Activated CD4-positive, alpha-beta T cell treated with anti-CD3 and anti-CD28 coated beads, Interleukin-2, Interleukin-4, amounts not matched to agents 100 ng/mL and 50 ng/mL, durations not matched to agents 16 hours and 8 hours (primary cell): ENCODE measurements at regions not wholly inside any gene's neighbourhood (a gene's known extent, or its start where the extent isn't known, plus 50 kb on each side); places are given as distances from the start of the nearest gene placed in this dataset.

ENCODE experiments used
- DNase-seq: peaks from one replicate; pipeline ENCODE4 v3.0.0-alpha.2; 2020; ENCODE audit warnings: low spot score

GRCh38 chr2:160630801-160631590 is 137.4 kb upstream of the RBMS1 start:
- DNase-seq = no peak

GRCh38 chr2:160632084-160632975 is 138.7 kb upstream of the RBMS1 start:
- DNase-seq = no peak

- DNase-seq = no peak
Measured at GRCh38 chr2:160634436-160634835, 140.8 kb upstream of the RBMS1 start.

GRCh38 chr2:160635488-160635887 is 141.9 kb upstream of the RBMS1 start:
- DNase-seq = no peak

GRCh38 chr2:160639472-160639871 is 145.9 kb upstream of the RBMS1 start:
- DNase-seq = no peak

GRCh38 chr2:160646684-160647444 is 153.3 kb upstream of the RBMS1 start:
- no peak for DNase-seq

- no peak for DNase-seq
Measured at GRCh38 chr2:160647967-160648685, 154.5 kb upstream of the RBMS1 start.

GRCh38 chr2:160649698-160650097 is 156.1 kb upstream of the RBMS1 start:
- DNase-seq = no peak

GRCh38 chr2:160650196-160651118 is 156.8 kb upstream of the RBMS1 start:
- no peak for DNase-seq

GRCh38 chr2:160651416-160652200 is 158.0 kb upstream of the RBMS1 start:
- DNase-seq = no peak

- DNase-seq = peak; percentile 78
Measured at GRCh38 chr2:160652236-160652635, 158.6 kb upstream of the RBMS1 start.

GRCh38 chr2:160657196-160657595 is 163.6 kb upstream of the RBMS1 start:
- no peak for DNase-seq

- no peak for DNase-seq
Measured at GRCh38 chr2:160658851-160659250, 165.2 kb upstream of the RBMS1 start.

- no peak for DNase-seq
Measured at GRCh38 chr2:160660741-160661140, 167.1 kb upstream of the RBMS1 start.

- no peak for DNase-seq
Measured at GRCh38 chr2:160664603-160665140, 171.1 kb upstream of the RBMS1 start.

- peak; percentile 53 for DNase-seq
Measured at GRCh38 chr2:160666154-160667060, 172.8 kb upstream of the RBMS1 start.

- no peak for DNase-seq
Measured at GRCh38 chr2:160667811-160668210, 174.2 kb upstream of the RBMS1 start.

- DNase-seq = no peak
Measured at GRCh38 chr2:160670618-160671017, 177.0 kb upstream of the RBMS1 start.
